ENCODE measurements at regions not wholly inside any gene's neighbourhood (a gene's known extent, or its start where the extent isn't known, plus 50 kb on each side); places are given as distances from the start of the nearest gene placed in this dataset.

DNA sequence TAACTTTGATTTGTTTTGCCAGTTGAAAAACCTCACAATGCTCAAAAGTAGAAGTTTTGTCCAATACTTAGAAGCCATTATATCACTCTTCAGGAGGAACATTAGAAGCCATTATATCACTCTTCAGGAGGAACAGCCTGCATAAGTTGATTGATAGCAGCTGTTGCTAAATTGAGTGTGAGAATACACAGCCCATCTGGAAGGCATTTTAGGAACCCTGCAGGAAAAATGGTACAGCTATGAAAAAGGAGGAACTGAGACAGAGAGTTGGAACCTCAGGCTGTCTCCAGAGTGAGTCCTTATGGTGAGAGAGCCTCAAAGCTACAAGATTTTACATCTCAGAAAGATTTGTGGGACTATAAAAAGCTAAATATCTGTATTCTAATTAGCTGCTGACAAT is 207.0 kb downstream of the MYRFL start:
- no peak overlapping the region for H3K4me3 ChIP-seq (ENCODE audit: low read depth in 1 of 2, low read length in 1 of 2)
- H3K27me3 ChIP-seq, result no peaks in the 10 kb centered on the region
- H3K36me3 ChIP-seq, result no peaks in the 10 kb centered on the region
- no peaks in the 10 kb centered on the region for H3K9me3 ChIP-seq
- TF ChIP-seq CTCF (IDR thresholded peaks at IDR 0.05), result no peak
- H3K27ac ChIP-seq, result no peak overlapping the region
- no peaks in the 10 kb centered on the region for H3K4me1 ChIP-seq (ENCODE audit: control insufficient read depth in 1 of 2, insufficient read depth in 1 of 2, low read depth in 1 of 2, low read length in 1 of 2)

- TF ChIP-seq CTCF (IDR thresholded peaks at IDR 0.05), result no peak
- no peaks in the 10 kb centered on the region for H3K9me3 ChIP-seq
- H3K27ac ChIP-seq, result no peak overlapping the region
These were observed 208.3 kb downstream of the MYRFL start for GRCh38 chr12:70033310-70033709.

DNA sequence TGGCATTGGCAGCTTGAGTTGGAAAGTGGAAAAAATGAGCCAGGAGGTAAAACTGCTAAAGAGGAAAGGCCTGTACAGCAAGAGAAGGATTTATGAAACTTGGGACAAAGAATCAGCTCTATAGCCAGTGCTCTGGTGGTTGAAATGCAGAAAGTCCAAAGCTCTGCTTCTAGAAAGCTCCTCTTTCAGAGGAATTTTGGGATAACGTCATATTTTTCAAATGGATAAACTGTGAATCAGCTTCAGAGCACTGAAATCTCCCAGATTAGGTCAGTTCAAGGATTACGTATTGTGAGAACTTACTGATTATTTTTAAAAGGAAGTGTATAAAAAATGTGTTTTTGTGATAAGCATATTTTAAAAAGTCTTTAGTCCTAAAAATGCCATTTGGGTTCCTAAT is 203.1 kb upstream of the CNOT2 start:
- H3K4me3 ChIP-seq (ENCODE audit: low read depth in 1 of 2, low read length in 1 of 2), result no peak overlapping the region
- H3K9me3 ChIP-seq, result no peaks in the 10 kb centered on the region
- H3K4me1 ChIP-seq (ENCODE audit: control insufficient read depth in 1 of 2, insufficient read depth in 1 of 2, low read depth in 1 of 2, low read length in 1 of 2), result no peaks in the 10 kb centered on the region
- no peak overlapping the region for H3K27ac ChIP-seq
- no peaks in the 10 kb centered on the region for H3K27me3 ChIP-seq
- no peaks in the 10 kb centered on the region for H3K36me3 ChIP-seq
- TF ChIP-seq CTCF (IDR thresholded peaks at IDR 0.05), result no peak

More at GRCh38 chr12:70033310-70033709, 208.3 kb downstream of the MYRFL start:
- no peaks in the 10 kb centered on the region for H3K4me1 ChIP-seq (ENCODE audit: control insufficient read depth in 1 of 2, insufficient read depth in 1 of 2, low read depth in 1 of 2, low read length in 1 of 2)
- H3K4me3 ChIP-seq (ENCODE audit: low read depth in 1 of 2, low read length in 1 of 2), result no peak overlapping the region
- no peaks in the 10 kb centered on the region for H3K36me3 ChIP-seq
- H3K27me3 ChIP-seq, result no peaks in the 10 kb centered on the region

GRCh38 chr12:70042675-70043074 is 200.6 kb upstream of the CNOT2 start:
- no peak overlapping the region for H3K4me3 ChIP-seq (ENCODE audit: low read depth in 1 of 2, low read length in 1 of 2)
- no peaks in the 10 kb centered on the region for H3K4me1 ChIP-seq (ENCODE audit: control insufficient read depth in 1 of 2, insufficient read depth in 1 of 2, low read depth in 1 of 2, low read length in 1 of 2)
- no peak for TF ChIP-seq CTCF (IDR thresholded peaks at IDR 0.05)
- no peaks in the 10 kb centered on the region for H3K27me3 ChIP-seq
- no peaks in the 10 kb centered on the region for H3K36me3 ChIP-seq
- no peak overlapping the region for H3K27ac ChIP-seq
- no peaks in the 10 kb centered on the region for H3K9me3 ChIP-seq

DNA sequence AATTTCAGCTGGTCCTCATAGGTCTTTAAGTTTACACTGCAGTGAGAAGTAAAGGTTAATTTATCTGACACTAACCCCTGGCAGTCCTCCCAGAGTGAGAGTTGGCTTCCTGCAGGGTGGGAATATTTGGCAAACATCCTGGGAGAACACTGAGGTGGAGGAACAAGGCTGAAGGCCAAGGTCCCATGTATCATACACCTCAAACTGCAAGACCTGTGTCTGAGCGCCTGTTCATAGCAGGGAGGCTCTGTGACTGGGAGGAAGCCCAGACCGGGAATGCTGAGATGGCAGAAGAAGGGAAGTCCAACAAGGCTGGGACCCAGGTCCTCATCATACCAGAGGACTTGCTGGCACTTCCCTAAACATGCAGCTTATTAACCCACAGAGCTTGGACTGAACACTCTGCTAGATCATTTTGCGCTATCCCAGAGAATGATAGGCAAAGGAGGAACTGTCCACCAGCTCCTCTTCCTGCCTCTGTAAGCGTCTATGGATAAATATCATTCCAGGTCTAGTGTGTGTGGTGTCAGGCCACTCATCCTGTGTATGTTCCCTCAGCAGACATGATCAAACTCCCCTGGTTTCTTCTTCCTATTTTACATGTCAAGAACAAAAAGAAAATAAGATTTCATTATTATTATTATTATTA is 199.6 kb upstream of the CNOT2 start:
- no peak for TF ChIP-seq CTCF (IDR thresholded peaks at IDR 0.05)
- no peak overlapping the region for H3K27ac ChIP-seq
- no peak overlapping the region for H3K4me3 ChIP-seq (ENCODE audit: low read depth in 1 of 2, low read length in 1 of 2)
- no peaks in the 10 kb centered on the region for H3K9me3 ChIP-seq
- H3K36me3 ChIP-seq, result no peaks in the 10 kb centered on the region
- no peaks in the 10 kb centered on the region for H3K27me3 ChIP-seq
- no peaks in the 10 kb centered on the region for H3K4me1 ChIP-seq (ENCODE audit: control insufficient read depth in 1 of 2, insufficient read depth in 1 of 2, low read depth in 1 of 2, low read length in 1 of 2)

Measured in neutrophil (primary cell).